Middle frontal gyrus (tissue), 1 donor: ENCODE measurements at regions not wholly inside any gene's neighbourhood (a gene's known extent, or its start where the extent isn't known, plus 50 kb on each side); places are given as distances from the start of the nearest gene placed in this dataset.

Experiments used
- DNase-seq: peaks from one replicate; pipeline ENCODE4 v3.0.0-alpha.2; 2015; ENCODE audit warnings: low spot score; ENCODE audit errors: extremely low spot score

DNA sequence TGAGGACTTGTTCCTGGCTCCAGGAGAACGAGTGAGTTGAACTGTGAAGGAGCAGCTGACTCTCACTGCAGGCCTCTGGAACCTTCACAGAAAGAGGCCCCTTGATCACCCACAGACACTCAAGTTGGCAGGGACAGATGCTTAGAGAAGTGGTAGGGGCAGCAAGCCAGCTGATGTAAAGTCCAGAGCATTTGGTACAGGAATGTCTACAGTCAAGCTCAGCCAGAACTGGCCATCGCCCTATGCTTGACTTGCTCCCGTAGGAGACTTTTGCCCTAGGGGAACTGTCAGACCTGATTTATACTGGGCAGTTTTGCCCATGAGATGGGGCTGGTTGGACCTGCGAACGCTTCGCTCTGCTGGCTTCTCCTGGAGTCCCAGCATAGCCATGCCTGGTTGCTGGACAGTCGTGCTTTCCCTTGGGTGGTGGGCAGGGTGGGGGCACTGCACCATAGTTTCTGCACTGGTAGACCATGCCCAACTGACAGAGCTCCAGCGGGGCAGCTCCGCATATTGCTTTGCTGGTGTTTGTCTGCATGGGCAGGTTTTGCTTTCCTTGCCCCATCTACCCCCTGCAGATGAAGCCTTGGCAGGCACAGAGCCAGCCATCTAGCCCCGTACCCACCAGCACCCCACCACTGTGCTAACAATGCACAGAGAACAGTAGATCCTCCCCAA, 977.7 kb downstream of the JRKL start:
- no peak for DNase-seq

DNA sequence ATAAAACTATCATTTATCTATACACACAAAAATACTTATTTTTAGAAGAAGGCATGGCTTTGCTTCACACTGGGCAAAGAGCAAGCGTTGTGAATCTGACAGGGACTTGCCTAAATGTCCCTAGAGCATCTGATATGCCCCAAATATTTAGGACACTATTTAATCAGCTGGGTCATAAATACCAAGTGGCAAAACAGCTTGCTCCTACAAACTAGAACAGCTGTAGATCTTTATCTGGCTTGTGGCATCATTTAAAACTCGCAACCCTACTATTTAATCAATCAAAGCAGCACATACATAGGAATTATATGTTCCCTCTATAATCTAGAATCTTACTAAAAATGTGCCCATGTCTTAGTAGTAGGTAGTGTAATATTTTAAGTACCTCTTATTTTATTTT, 999.5 kb downstream of the JRKL start:
- DNase-seq = no peak

- DNase-seq = no peak
Observed at GRCh38 chr11:97398246-97398645, 1008.4 kb downstream of the JRKL start.

DNA sequence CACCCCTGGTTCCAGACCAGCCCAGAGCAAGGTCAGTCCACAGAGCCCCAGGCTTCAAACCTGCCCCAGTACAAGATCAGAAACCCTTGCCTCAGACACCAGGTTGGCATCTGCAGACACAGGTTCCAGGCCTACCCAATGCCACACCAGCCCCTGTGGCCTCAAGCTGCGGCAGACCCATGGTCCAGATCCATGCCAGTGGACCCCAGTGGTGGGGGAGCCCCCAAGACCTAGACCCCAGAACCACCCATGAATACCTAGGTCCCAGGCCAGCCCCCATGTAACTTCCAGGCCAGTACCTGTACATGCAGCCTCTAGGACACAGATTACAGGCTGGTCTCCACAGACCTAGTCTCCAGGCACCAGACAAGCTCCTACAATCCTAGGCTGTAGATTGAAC, 1019.3 kb downstream of the JRKL start:
- DNase-seq = no peak

GRCh38 chr11:97414801-97415200, 1025.0 kb downstream of the JRKL start:
- DNase-seq = no peak

DNA sequence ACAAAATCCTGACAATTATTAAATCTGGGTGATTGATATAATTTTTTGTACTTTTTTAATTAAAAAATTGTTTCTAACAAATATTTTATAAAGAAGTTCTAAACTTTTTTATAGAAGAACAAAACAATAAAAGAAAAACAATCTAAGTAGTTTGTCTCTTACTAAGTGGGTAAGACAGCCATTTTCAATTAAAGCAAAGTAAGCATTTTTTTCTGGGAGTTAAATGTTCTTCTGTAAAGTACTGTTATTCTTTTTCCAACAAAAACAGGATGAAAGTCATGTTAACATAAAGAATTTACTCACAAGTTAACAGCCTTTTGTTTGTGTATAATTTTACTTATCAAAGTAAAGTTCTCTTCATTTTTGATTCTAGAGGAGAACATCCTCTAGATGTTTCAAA, 1029.9 kb downstream of the JRKL start:
- DNase-seq = no peak

GRCh38 chr11:97428247-97428790, 1038.5 kb downstream of the JRKL start:
- DNase-seq = no peak

DNA sequence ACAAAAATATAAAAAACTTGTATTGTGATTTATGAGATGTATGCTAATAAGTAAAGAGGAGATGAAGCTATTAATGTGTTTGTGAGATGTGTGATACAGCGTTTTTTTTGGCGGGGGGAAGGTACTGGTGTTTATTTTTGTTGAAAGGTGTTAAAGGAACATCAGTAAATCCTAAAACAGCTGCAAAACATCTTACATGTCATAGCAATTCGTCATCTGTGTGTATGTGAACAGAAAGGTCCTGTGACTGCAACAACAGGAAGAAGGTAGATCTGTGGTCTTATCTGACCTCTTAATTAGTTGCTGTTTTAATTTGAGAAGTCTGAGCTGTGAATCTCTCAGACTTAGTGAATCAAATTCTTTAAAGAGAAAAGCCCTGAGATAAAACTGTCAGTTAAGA, 1041.1 kb downstream of the JRKL start:
- DNase-seq = no peak

GRCh38 chr11:97432926-97433325, 1043.1 kb downstream of the JRKL start:
- no peak for DNase-seq

DNA sequence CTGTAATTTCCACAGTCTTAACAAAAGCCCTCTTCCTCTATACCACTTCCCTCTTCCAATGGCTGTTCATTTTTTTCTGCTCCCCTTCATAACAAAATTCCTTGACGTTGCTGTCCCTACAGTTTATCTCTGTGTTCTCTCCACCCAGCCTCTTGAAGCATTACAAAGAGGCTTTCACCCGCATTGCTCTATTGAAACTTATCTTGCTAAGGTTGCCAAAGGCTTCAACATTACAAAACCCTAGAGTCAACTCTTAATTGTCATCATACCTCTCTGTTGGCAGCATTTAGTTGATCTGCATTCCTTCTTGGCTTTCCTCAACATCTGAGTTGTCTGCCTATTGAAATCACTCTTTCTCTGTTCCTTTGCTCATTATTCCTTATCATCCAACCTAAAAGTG, 1055.7 kb downstream of the JRKL start:
- DNase-seq = no peak

DNA sequence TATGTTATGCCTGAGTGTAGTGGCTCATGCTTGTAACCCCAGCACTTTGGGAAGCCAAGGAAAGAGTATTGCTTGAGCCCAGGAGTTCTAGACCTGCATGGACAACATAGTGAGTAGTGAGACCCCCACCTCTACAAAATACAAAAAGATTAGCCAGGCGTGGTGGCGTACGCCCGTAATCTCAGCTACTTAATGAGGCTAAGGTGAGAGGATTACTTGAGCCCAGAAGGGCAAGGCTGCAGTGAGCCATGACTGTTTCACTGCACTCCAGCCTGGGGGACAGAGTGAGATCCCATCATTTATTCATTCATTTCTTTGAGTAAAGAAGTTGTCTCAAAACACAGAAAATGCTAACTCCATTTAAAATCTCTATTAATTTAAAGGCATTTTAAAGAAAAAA, 1061.6 kb downstream of the JRKL start:
- no peak for DNase-seq

DNA sequence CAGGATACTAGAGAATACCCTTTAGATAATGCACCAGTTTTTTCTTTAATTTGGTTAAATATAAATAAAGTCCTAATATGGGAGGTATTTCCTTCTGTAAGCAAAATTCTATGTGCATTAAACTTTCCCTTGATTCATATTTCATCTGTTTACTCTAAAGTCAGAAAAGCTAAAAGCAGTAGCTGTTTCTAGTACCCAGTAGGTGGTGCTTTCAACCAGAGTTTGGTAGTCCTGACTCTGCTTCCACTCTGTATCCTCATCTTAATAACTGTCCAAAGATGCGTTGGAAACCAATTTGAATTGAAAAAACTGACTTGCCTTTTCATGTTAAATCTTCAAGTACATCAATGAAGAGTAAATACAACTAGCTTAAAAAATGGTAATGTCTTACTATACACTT, 1065.2 kb downstream of the JRKL start:
- no peak for DNase-seq

DNA sequence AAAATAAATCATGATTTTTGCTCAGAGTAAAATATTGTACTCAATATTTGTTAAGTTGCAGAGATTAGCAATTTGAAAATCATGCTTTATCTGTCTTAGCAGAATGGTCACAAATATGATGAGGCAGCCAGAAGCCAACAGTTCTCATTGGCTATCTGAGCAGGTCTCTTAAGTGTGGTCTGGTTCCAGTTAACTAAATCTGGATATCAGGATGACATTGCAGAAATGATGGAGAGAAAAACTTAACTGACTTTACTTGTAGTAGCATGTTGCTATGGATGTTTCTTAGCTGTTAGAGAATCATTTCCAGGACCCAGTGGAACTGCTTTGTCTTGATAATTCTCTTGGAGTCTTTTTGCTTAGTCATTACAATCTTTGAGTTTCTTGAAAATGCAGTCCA, 1070.3 kb downstream of the JRKL start:
- no peak for DNase-seq

DNA sequence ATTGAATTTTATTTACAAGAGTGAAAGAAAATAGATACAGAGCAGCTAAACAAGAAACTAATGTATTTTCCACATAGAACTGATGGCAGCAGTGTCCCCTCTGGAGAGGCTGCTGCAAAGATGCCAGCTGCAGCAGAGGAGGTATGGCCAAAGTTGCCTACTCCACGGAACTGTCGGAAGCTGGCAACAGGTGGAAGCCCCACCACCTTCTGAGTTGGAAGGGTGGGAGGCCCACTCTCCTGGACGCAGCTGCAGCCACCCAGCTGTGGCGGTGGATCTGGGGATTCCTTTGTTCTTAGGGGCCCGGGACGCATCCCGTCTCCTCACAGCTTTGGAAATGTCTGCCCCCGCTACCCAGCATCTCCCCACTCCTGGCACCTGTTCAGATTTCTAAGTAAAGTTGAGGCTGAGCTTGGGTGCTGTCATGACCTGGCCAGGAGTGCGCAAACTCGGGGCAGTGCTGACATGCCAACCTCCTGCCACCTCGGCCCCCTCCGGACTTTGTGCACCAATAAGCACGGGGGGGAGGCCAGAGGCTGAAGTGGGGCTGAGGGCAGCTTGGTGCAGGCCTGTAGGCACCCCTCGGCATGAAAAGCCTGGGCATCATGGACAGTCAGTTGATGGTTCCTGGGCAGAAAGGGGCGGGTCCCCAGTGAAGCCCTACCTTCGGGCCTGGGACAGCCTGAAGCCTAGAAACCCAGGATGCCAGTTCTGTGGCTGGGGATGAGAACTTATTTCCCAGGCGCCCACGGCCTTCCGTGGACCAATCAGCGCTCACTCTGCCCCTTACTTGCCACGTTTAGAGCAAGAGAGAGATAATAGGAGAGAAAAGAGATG, 1071.4 kb downstream of the JRKL start:
- DNase-seq = no peak

DNA sequence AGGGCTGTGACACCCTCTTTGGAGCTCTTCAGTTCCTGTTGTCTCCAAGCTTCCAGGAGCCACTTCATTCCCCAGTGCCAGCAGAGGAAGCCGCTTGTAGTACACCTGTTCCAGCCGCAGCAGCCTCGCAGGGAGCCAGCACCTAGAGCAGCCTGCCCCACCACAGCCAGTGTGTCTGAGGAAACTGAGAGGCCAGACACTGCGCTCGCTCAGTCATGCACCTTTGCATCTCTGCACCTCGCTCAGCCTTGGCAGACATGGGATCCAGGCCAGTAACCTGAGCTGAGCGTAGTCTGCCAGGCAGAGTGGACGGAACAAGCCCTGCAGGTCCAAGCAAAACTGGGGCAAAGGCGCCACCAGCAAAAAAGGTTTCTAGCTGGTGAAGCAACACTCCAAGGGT, 1072.1 kb downstream of the JRKL start:
- no peak for DNase-seq

- no peak for DNase-seq
Observed at GRCh38 chr11:97463891-97464290, 1074.1 kb downstream of the JRKL start.

- DNase-seq = no peak
Observed at GRCh38 chr11:97471480-97471879, 1081.7 kb downstream of the JRKL start.

- no peak for DNase-seq
Observed at GRCh38 chr11:97487387-97487786, 1097.6 kb downstream of the JRKL start.

DNA sequence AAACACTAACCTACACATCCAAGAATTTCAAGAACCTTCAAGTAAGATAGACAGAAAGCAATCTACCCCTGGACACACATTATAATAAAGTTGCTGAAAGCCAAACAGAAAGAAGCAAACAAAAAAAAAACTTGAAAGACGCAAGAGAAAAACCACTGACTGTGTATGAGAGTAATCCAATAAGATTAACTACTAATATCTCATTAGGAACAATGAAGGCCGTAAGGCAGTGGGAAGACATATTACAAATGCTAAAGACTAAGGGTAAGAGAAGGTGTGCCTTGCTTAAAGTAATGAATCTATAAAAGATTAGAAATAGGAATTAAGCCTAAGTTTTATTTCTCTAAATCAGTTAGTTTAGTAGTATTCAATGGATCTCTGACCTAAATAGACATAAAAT, 1109.1 kb downstream of the JRKL start:
- DNase-seq = no peak

- no peak for DNase-seq
Observed at GRCh38 chr11:97502201-97502600, 1112.4 kb downstream of the JRKL start.

DNA sequence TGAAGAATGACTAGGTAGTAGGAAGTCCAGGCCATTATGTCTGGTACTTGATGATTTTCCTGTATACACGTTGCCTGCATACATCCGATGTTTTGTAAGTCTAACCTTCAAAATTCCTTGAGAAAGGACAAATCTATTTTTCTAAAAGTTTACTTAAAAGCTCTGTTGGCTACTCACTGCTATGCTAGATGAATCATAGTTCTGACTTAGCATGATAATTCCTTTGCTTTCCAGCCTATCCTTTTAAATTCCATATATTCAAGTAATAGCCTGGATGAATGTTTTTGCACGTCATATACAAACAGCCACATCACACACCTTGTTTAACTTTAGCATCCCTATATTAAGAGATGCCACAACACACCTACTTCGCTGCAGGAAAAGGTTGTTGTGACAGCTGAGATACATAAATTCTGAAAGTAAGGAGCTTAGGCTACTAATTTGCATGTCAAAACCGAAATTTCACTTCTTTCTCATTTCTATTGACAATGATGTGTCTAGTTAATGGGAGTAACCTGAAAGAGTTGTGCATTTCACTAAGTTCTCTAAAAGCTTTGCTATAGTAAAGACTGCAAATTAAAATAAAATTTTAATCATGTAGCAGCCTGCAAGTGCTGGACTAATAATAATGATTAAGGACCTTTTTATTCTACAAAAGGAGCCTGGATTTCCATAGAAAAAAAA, 1116.4 kb downstream of the JRKL start:
- DNase-seq = no peak

GRCh38 chr11:97514446-97514845, 1124.6 kb downstream of the JRKL start:
- DNase-seq = no peak
